ENCODE measurements at regions not wholly inside any gene's neighbourhood (a gene's known extent, or its start where the extent isn't known, plus 50 kb on each side); places are given as distances from the start of the nearest gene placed in this dataset.
"Not testable (repeated sequence)": the region's sequence is repeated elsewhere in the genome, so short reads cannot be mapped to it uniquely, and the experiment has no call there.

DNA sequence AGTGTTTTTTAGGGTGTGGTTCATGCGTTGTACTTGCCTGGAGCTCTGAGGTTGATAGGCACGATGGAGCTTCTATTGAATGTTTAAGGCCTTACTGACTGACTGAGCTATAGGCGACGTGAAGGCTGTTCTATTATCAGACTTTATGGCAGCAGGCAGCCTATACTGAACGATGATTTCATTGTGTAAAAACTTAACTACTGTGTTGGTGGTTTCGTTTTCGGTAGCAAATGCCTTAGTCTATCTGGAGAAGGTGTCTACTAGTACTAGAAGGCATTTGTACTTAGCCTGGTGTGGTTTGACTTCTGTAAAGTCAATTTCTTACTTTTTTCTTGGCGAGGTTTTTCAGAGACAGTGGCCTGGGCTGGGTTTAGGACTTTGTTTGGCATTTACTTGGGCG is 194.4 kb downstream of the OTOP1 start:
- Histone ChIP-seq H3K4me2 (peak overlapping the region; percentile 50; the same call in 1 of the 2 replicates), H3K4me3 (ENCODE audit: low read depth in 2 of 2, low read length in 1 of 2) (peak overlapping the region in 1 of 2 experiments; percentile 37; a peak in 1 of 4 replicates), H3K27me3 (ENCODE audit: insufficient read depth) (peaks cover 14% of the 10 kb centered on the region; the same call in 1 of the 2 replicates)
- H3K4me1 ChIP-seq (ENCODE audit: control insufficient read depth in 1 of 2, insufficient read depth in 2 of 2, low read depth in 1 of 2, low read length in 1 of 2); H3K36me3 ChIP-seq (replicated peaks in 1 of 2; ENCODE audit: control insufficient read depth in 1 of 2, insufficient read depth in 2 of 2, low read length in 1 of 2); POLR2A ChIA-PET; H4K20me1 ChIP-seq (ENCODE audit: insufficient read depth); H3K9ac ChIP-seq; H3F3A ChIP-seq (replicated peaks; ENCODE audit: insufficient read depth); H2AFZ ChIP-seq (ENCODE audit: low read depth); H3K27ac ChIP-seq (ENCODE audit: low read depth in 2 of 2, low read length in 1 of 2); DNase-seq; H3K79me2 ChIP-seq (ENCODE audit: insufficient read depth); H3K9me2 ChIP-seq; CTCF ChIA-PET; H3K9me3 ChIP-seq: not testable (repeated sequence)
- WGBS (ENCODE audit: low lambda C conversion rate): 5% methylated on average over 9 of the region's 9 CpGs

DNA sequence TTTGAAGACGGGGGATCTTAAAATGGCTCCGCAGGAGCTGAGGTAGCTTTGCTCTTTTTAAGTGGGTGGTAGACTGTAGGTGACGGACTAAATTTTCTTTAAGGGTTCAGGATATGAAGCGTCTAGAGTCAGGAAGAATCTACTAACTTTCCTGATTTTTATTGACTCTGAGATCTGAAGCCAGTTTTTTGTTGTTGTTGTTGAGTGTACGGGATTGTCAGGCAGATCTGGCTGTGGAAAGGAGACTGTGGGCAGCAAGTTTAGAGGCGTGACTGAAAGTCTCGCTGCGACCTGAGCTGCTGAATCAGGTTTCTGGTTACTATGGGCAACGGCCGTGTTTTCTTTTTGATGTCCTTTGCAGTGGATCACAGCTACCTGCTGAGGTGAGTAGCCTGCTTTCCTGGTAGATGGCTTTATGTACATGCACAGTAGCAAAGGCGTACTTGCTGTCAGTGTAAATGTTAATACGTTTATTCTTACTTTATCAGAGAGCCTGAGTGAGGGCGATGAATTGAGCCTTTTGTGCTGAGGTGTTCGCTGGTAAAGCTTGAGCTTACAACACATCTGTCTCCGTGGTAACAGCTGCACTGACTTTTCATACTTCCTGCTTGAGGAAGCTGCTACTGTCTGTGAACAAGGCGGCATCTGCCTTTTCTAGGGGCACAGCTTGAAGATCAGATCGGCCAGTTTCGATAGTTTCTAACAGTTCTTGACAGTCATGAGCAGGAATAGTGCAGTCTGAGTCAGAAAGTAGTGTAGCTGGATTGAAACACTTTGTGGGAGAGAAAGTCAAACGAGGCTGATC is 193.7 kb downstream of the OTOP1 start:
- WGBS (ENCODE audit: low lambda C conversion rate): 19% methylated on average over 18 of the region's 19 CpGs
- POLR2A ChIA-PET; H3K9me3 ChIP-seq; H3K9me2 ChIP-seq; H4K20me1 ChIP-seq (ENCODE audit: insufficient read depth); CTCF ChIA-PET; H3K79me2 ChIP-seq (ENCODE audit: insufficient read depth); H3F3A ChIP-seq (replicated peaks; ENCODE audit: insufficient read depth); DNase-seq; H3K9ac ChIP-seq; H3K4me1 ChIP-seq (ENCODE audit: control insufficient read depth in 1 of 2, insufficient read depth in 2 of 2, low read depth in 1 of 2, low read length in 1 of 2); H2AFZ ChIP-seq (ENCODE audit: low read depth); H3K36me3 ChIP-seq (replicated peaks in 1 of 2; ENCODE audit: control insufficient read depth in 1 of 2, insufficient read depth in 2 of 2, low read length in 1 of 2); H3K27ac ChIP-seq (ENCODE audit: low read depth in 2 of 2, low read length in 1 of 2): not testable (repeated sequence)
- peak overlapping the region in 1 of 2 experiments; percentile 37; a peak in 1 of 4 replicates for H3K4me3 ChIP-seq (ENCODE audit: low read depth in 2 of 2, low read length in 1 of 2)
- peak overlapping the region; percentile 50; the same call in 1 of the 2 replicates for H3K4me2 ChIP-seq
- peaks cover 14% of the 10 kb centered on the region; the same call in 1 of the 2 replicates for H3K27me3 ChIP-seq (ENCODE audit: insufficient read depth)

DNA sequence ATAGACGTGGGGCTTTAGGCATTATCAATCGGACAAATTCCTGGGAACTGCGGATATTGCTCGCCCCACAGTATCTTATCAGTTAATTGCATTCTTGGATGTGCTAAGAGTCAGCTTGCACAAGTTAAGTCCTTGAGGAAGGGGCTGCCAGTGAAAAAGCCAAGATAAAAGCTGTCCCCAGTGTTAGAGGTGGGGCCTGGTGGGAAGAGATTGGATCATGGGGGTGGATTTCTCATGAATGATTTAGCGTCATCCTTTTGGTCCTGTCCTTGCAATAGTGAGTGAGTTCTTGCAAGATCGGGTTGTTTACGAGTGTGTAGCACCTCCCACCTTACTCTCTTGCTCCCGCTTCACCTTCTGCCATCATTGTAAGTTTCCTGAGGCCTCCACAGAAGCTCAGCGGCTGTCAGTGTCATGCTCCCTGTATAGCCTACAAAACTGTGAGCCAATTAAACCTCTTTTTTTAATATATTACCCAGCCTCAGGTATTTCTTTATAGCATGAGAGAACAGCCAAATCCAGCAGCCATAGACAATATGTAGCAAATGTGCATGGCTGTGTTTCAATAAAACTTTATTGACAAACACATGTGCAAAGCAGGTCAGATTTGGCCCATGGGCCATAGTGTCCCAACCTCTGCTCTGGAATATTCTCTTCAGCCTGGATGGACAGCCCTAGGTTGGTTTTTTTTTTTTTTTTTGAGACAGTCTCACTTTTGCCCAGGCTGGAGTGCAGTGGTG is 189.2 kb downstream of the OTOP1 start:
- H3K4me1 ChIP-seq (ENCODE audit: control insufficient read depth in 1 of 2, insufficient read depth in 2 of 2, low read depth in 1 of 2, low read length in 1 of 2); H3K27me3 ChIP-seq (ENCODE audit: insufficient read depth); DNase-seq; H3K9me3 ChIP-seq; H3K9ac ChIP-seq; H3K9me2 ChIP-seq; H3F3A ChIP-seq (replicated peaks; ENCODE audit: insufficient read depth); H4K20me1 ChIP-seq (ENCODE audit: insufficient read depth); CTCF ChIA-PET; H2AFZ ChIP-seq (ENCODE audit: low read depth); H3K79me2 ChIP-seq (ENCODE audit: insufficient read depth); POLR2A ChIA-PET; H3K36me3 ChIP-seq (replicated peaks in 1 of 2; ENCODE audit: control insufficient read depth in 1 of 2, insufficient read depth in 2 of 2, low read length in 1 of 2); H3K4me2 ChIP-seq; H3K27ac ChIP-seq (ENCODE audit: low read depth in 2 of 2, low read length in 1 of 2); H3K4me3 ChIP-seq (ENCODE audit: low read depth in 2 of 2, low read length in 1 of 2): not testable (repeated sequence)
- WGBS (ENCODE audit: low lambda C conversion rate): 7% methylated on average over 9 of the region's 9 CpGs

DNA sequence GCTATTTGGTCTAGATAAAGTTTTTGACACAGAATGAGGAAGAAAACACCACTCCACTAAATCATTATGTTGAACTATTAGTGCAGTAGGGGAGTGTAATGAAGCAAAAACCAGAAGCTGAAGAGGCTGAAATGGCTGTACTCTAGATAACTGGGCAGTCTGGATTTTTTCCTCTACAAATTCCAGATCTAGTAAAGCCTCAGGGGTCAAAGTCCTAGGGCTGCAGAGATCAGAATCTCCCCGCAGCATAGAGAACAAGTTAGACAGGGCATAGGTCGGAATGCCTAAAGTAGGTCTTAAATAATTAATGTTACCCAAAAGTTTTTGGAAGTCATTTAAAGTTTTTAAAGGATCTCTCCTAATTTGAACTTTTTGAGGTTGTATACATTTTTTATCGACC is 180.9 kb downstream of the OTOP1 start:
- POLR2A ChIA-PET; DNase-seq; CTCF ChIA-PET; H3K4me2 ChIP-seq; H4K20me1 ChIP-seq (ENCODE audit: insufficient read depth); H3F3A ChIP-seq (replicated peaks; ENCODE audit: insufficient read depth); H3K4me3 ChIP-seq (ENCODE audit: low read depth in 2 of 2, low read length in 1 of 2); H2AFZ ChIP-seq (ENCODE audit: low read depth); H3K79me2 ChIP-seq (ENCODE audit: insufficient read depth); H3K36me3 ChIP-seq (replicated peaks in 1 of 2; ENCODE audit: control insufficient read depth in 1 of 2, insufficient read depth in 2 of 2, low read length in 1 of 2); H3K4me1 ChIP-seq (ENCODE audit: control insufficient read depth in 1 of 2, insufficient read depth in 2 of 2, low read depth in 1 of 2, low read length in 1 of 2); H3K9me2 ChIP-seq; H3K9ac ChIP-seq; H3K9me3 ChIP-seq; H3K27ac ChIP-seq (ENCODE audit: low read depth in 2 of 2, low read length in 1 of 2): not testable (repeated sequence)
- 4% methylated on average over 3 of the region's 3 CpGs for WGBS (ENCODE audit: low lambda C conversion rate)
- H3K27me3 ChIP-seq (ENCODE audit: insufficient read depth): peaks cover 14% of the 10 kb centered on the region; the same call in 1 of the 2 replicates

DNA sequence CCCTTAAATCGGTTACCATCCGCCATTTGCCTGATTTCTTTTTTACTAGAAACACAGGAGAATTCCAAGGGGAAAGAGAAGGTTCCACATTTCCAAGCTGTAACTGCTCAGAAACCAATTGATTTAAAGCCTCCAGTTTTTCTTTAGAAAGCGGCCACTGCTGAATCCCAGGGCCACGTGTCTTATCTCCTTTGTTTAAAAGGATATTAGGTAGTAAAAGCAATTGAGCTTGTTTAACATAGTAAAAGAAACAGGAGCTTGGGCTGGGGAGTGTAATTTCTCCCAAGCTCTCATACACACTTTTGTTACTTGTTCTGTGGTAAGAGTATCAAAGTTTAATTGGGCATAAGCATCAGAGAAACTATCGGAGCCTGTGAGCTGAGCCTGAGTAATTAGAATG is 180.0 kb downstream of the OTOP1 start:
- H2AFZ ChIP-seq (ENCODE audit: low read depth); H3K4me3 ChIP-seq (ENCODE audit: low read depth in 2 of 2, low read length in 1 of 2); H3K9me2 ChIP-seq; H3K9me3 ChIP-seq; H3K27ac ChIP-seq (ENCODE audit: low read depth in 2 of 2, low read length in 1 of 2); H3K36me3 ChIP-seq (replicated peaks in 1 of 2; ENCODE audit: control insufficient read depth in 1 of 2, insufficient read depth in 2 of 2, low read length in 1 of 2); H3K4me2 ChIP-seq; H3K9ac ChIP-seq; H3F3A ChIP-seq (replicated peaks; ENCODE audit: insufficient read depth); H3K4me1 ChIP-seq (ENCODE audit: control insufficient read depth in 1 of 2, insufficient read depth in 2 of 2, low read depth in 1 of 2, low read length in 1 of 2); H3K79me2 ChIP-seq (ENCODE audit: insufficient read depth); DNase-seq; POLR2A ChIA-PET; H4K20me1 ChIP-seq (ENCODE audit: insufficient read depth); CTCF ChIA-PET: not testable (repeated sequence)
- peaks cover 14% of the 10 kb centered on the region; the same call in 1 of the 2 replicates for H3K27me3 ChIP-seq (ENCODE audit: insufficient read depth)
- 10% methylated on average over 4 of the region's 5 CpGs for WGBS (ENCODE audit: low lambda C conversion rate)

DNA sequence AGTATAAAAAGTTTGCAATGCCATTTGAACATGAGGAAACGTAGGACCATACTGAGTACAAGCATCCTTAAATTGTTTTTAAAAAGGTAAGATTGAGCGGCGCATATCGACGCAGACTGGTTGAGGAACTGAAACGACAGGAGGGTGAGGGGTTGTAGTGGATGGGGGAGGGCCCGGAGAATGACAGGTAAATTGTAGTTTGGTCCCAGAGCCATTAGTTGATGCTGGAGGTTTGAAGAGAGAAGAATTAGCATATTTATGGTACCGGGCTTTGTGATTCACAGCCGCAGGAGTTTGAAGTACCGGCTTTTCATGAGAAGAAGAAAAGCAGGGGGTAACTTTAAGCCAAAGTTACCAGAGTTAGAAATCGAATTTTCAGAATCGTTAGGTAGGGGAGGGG is 179.5 kb downstream of the OTOP1 start:
- not testable (repeated sequence) for H3K4me1 ChIP-seq (ENCODE audit: control insufficient read depth in 1 of 2, insufficient read depth in 2 of 2, low read depth in 1 of 2, low read length in 1 of 2)
- WGBS (ENCODE audit: low lambda C conversion rate): 9% methylated on average over 12 of the region's 12 CpGs

More for the DNA sequence above, 179.5 kb downstream of the OTOP1 start:
- peaks cover 14% of the 10 kb centered on the region; the same call in 1 of the 2 replicates for H3K27me3 ChIP-seq (ENCODE audit: insufficient read depth)
- H3K9ac ChIP-seq; H3K36me3 ChIP-seq (replicated peaks in 1 of 2; ENCODE audit: control insufficient read depth in 1 of 2, insufficient read depth in 2 of 2, low read length in 1 of 2); H3K9me3 ChIP-seq; DNase-seq; H3K4me3 ChIP-seq (ENCODE audit: low read depth in 2 of 2, low read length in 1 of 2); H3K27ac ChIP-seq (ENCODE audit: low read depth in 2 of 2, low read length in 1 of 2); H3K9me2 ChIP-seq; POLR2A ChIA-PET; H2AFZ ChIP-seq (ENCODE audit: low read depth); H4K20me1 ChIP-seq (ENCODE audit: insufficient read depth); H3K79me2 ChIP-seq (ENCODE audit: insufficient read depth); H3F3A ChIP-seq (replicated peaks; ENCODE audit: insufficient read depth); H3K4me2 ChIP-seq; CTCF ChIA-PET: not testable (repeated sequence)
